Trophoblast cell (in vitro differentiated cells and primary cell): ENCODE measurements at regions not wholly inside any gene's neighbourhood (a gene's known extent, or its start where the extent isn't known, plus 50 kb on each side); places are given as distances from the start of the nearest gene placed in this dataset.

ENCODE experiments used
- DNase-seq, 2 donors: peaks; one replicate each; pipeline ENCODE4 v3.0.0-alpha.2; 2016
- H2AFZ ChIP-seq: 2 replicates; pipeline ENCODE4 v1.6.1; 2013; ENCODE audit warnings: low read length, moderate library complexity, mild to moderate bottlenecking; ENCODE audit not compliant: insufficient read depth, poor library complexity
- H2AK5ac ChIP-seq: 2 replicates; pipeline ENCODE4 v1.6.1; 2013; ENCODE audit warnings: mild to moderate bottlenecking, low read length
- H2BK120ac ChIP-seq: 2 replicates; pipeline ENCODE4 v1.6.1; 2013; ENCODE audit warnings: low read length, mild to moderate bottlenecking, moderate library complexity; ENCODE audit not compliant: insufficient read depth, poor library complexity
- H2BK12ac ChIP-seq: 2 replicates; pipeline ENCODE4 v1.6.1; 2013; ENCODE audit warnings: mild to moderate bottlenecking, low read length, moderate library complexity
- H2BK5ac ChIP-seq: 2 replicates; pipeline ENCODE4 v1.6.1; 2013; ENCODE audit warnings: low read length, low read depth, moderate library complexity, mild to moderate bottlenecking; ENCODE audit not compliant: poor library complexity
- H3K14ac ChIP-seq: 2 replicates; pipeline ENCODE4 v1.6.1; 2013; ENCODE audit warnings: mild to moderate bottlenecking, low read length
- H3K18ac ChIP-seq: 2 replicates; pipeline ENCODE4 v1.6.1; 2013; ENCODE audit warnings: mild to moderate bottlenecking, low read length
- H3K23ac ChIP-seq: 2 replicates; pipeline ENCODE4 v1.6.1; 2013; ENCODE audit warnings: low read length
- H3K27ac ChIP-seq: 2 replicates; pipeline ENCODE4 v1.5.1; 2013; ENCODE audit warnings: low read depth, mild to moderate bottlenecking, inconsistent platforms, low read length, moderate library complexity
- H3K27me3 ChIP-seq: 2 replicates; pipeline ENCODE4 v1.6.1; 2013; ENCODE audit warnings: inconsistent platforms, mild to moderate bottlenecking, low read length, moderate library complexity; ENCODE audit not compliant: insufficient read depth
- H3K36me3 ChIP-seq, 2 experiments: 1 replicate in 1 of 2; 2 replicates in 1 of 2; pipeline ENCODE4 v1.6.1; 2013; ENCODE audit warnings: low read length in 2 of 2, mild to moderate bottlenecking in 2 of 2, moderate library complexity in 1 of 2; ENCODE audit not compliant: insufficient read depth in 2 of 2, control insufficient read depth in 1 of 2
- H3K4ac ChIP-seq: 2 replicates; pipeline ENCODE4 v1.6.1; 2013; ENCODE audit warnings: low read depth, mild to moderate bottlenecking, low read length, moderate library complexity
- H3K4me1 ChIP-seq, 2 experiments: 1 replicate in 1 of 2; 2 replicates in 1 of 2; pipeline ENCODE4 v1.6.1; 2013; ENCODE audit warnings: low read length in 2 of 2, mild to moderate bottlenecking in 2 of 2, moderate library complexity in 1 of 2; ENCODE audit not compliant: insufficient read depth in 2 of 2, control insufficient read depth in 1 of 2
- H3K4me2 ChIP-seq: 2 replicates; pipeline ENCODE4 v1.6.1; 2013; ENCODE audit warnings: inconsistent platforms, mild to moderate bottlenecking, low read length, moderate library complexity
- H3K4me3 ChIP-seq: 2 replicates; pipeline ENCODE4 v1.5.1; 2013; ENCODE audit warnings: mild to moderate bottlenecking, low read depth, low read length, inconsistent platforms
- H3K79me1 ChIP-seq: one replicate; pipeline ENCODE4 v1.6.1; 2013; ENCODE audit warnings: low read length
- H3K79me2 ChIP-seq: 2 replicates; pipeline ENCODE4 v1.6.1; 2013; ENCODE audit warnings: low read length, mild to moderate bottlenecking; ENCODE audit not compliant: control insufficient read depth, insufficient read depth, poor library complexity
- H3K9ac ChIP-seq: 2 replicates; pipeline ENCODE4 v1.6.1; 2013; ENCODE audit warnings: mild to moderate bottlenecking, low read length
- H3K9me3 ChIP-seq: 2 replicates; pipeline ENCODE4 v1.6.1; 2013; ENCODE audit warnings: low read depth, mild to moderate bottlenecking, control low read depth, inconsistent platforms, low read length; ENCODE audit not compliant: insufficient read depth
- H4K12ac ChIP-seq: 2 replicates; pipeline ENCODE4 v1.6.1; 2013; ENCODE audit warnings: low read depth, mild to moderate bottlenecking, low read length, moderate library complexity
- H4K8ac ChIP-seq: 2 replicates; pipeline ENCODE4 v1.6.1; 2013; ENCODE audit warnings: low read depth, mild to moderate bottlenecking, low read length, moderate library complexity
- H4K91ac ChIP-seq: one replicate; pipeline ENCODE4 v1.6.1; 2013; ENCODE audit warnings: low read depth, mild to moderate bottlenecking, low read length, moderate library complexity
- WGBS: extraction: QIAGEN DNeasy Blood & Tissue Kit; methylation state at CpG from one replicate; pipeline ENCODE4 v1.1.7; 2013; ENCODE audit warnings: missing lambda C conversion rate; ENCODE audit not compliant: insufficient read length, insufficient coverage; ENCODE audit errors: extremely low coverage; 5-methylcytosine and 5-hydroxymethylcytosine counted together

DNA sequence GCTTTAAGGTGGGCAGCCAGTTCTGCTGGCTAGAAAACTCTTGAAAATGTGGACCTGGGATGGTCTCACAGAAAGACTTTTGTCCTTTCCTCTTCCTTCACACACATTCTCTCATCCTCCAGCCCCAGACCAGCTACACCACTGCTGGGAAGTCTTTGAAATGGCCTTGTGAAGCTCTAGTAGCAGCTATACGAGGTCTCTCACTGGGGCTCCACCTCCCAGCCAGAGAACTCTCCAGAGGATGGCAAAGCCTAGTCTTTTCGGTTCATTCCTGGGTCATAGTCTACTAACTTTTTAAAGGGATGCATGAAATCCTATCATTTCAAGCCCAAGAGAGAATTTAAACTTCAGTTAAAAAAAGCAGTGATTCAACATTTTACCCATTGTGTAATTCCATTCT, 133.9 kb upstream of the ERCC6L2 start:
- no peak overlapping the region for H4K12ac ChIP-seq
- no peak overlapping the region for H3K23ac ChIP-seq
- H3K4me3 ChIP-seq, result no peak overlapping the region
- no peaks in the 10 kb centered on the region for H3K36me3 ChIP-seq
- peaks cover 1% of the 10 kb centered on the region for H3K79me2 ChIP-seq
- H4K91ac ChIP-seq, result peak overlapping the region; percentile 77
- peaks cover 7 to 11% of the 10 kb centered on the region in 2 experiments for H3K4me1 ChIP-seq
- no peak for DNase-seq
- H2AFZ ChIP-seq, result no peak overlapping the region
- H3K9ac ChIP-seq, result no peak overlapping the region
- H3K27ac ChIP-seq, result no peak overlapping the region
- H2AK5ac ChIP-seq, result peak overlapping the region; percentile 52
- H3K14ac ChIP-seq, result no peak overlapping the region
- peak overlapping the region; percentile 3 for H2BK12ac ChIP-seq
- H3K9me3 ChIP-seq, result no peaks in the 10 kb centered on the region
- H2BK5ac ChIP-seq, result no peak overlapping the region
- H3K4me2 ChIP-seq, result no peak overlapping the region
- peaks cover 10% of the 10 kb centered on the region for H3K79me1 ChIP-seq
- peak overlapping the region; percentile 8 for H3K18ac ChIP-seq
- H3K4ac ChIP-seq, result no peak overlapping the region
- no CpG with 5 or more reads among the region's 2 CpGs for WGBS
- no peaks in the 10 kb centered on the region for H3K27me3 ChIP-seq
- H4K8ac ChIP-seq, result no peak overlapping the region
- H2BK120ac ChIP-seq, result peak overlapping the region; percentile 3

DNA sequence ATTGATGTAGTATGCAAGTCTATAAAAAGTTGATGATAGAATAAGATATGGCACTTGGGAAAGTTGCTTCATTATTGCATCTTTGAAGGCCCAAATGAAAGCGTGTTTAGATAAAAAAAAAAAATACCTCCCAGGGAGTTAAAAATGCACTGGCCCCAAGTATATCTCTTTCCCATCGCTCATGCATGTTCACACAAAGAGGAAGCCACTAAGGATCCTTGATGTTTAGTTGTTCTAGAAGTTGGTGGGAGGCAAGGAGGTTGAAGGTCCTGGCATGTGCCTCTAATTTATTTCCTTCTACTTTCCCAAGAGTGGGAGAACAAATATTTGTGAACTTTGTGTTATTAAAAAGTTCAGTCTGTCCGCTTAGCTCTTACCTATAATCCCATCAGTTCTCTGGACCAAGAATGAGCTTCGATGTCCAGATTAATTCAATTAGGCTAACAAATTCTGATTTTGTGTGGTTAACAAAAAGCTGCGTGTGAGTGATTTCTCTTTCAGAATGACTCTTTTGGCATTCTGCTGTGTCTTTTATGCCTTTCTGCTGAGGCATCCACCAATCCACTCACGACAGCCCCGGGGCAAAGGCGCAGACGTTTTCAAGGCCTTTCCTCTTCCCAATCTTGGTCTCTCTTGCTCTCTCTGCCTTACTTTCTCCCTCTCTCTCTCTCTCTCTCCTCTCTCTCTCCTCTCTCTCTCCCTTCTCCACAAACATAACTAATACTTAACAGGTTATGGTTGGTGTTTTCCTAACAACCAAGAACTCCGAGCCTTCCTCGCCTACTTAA, 135.1 kb upstream of the ERCC6L2 start:
- no peak for DNase-seq
- H3K9me3 ChIP-seq, result no peaks in the 10 kb centered on the region
- no peak overlapping the region for H3K4me2 ChIP-seq
- peaks cover 11 to 19% of the 10 kb centered on the region in 2 experiments for H3K4me1 ChIP-seq
- H3K36me3 ChIP-seq, result no peaks in the 10 kb centered on the region
- H3K4ac ChIP-seq, result no peak overlapping the region
- peaks cover 1% of the 10 kb centered on the region for H3K79me2 ChIP-seq
- H3K4me3 ChIP-seq, result no peak overlapping the region
- no peak overlapping the region for H2BK120ac ChIP-seq
- H3K14ac ChIP-seq, result no peak overlapping the region
- no peak overlapping the region for H3K23ac ChIP-seq
- WGBS, result no CpG with 5 or more reads among the region's 11 CpGs
- no peaks in the 10 kb centered on the region for H3K27me3 ChIP-seq
- H2AK5ac ChIP-seq, result no peak overlapping the region
- H3K27ac ChIP-seq, result no peak overlapping the region
- H2BK12ac ChIP-seq, result peak overlapping the region; percentile 67
- no peak overlapping the region for H3K9ac ChIP-seq
- no peak overlapping the region for H2BK5ac ChIP-seq
- H4K91ac ChIP-seq, result no peak overlapping the region
- H2AFZ ChIP-seq, result no peak overlapping the region
- no peak overlapping the region for H4K12ac ChIP-seq
- peaks cover 14% of the 10 kb centered on the region for H3K79me1 ChIP-seq
- H4K8ac ChIP-seq, result no peak overlapping the region
- no peak overlapping the region for H3K18ac ChIP-seq

DNA sequence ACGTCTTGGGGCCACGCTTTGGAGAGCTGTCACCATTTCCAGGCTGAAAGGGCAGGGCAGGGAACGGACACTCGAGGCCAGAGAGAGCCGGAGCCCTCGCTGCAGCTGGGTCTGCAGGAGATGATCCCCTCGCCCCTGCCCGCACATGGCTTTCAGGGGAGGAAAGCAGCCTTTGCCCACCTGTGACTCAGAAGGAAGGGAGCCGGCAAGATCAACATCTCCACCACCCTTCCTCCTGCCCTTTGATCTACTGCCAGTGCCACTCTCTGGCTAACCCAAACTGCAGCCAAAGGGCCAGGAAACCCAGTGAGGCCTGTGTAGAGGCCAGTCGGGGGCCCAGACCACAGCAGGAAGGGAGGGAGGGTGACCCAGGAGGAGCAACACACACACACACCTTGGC, 137.1 kb upstream of the ERCC6L2 start:
- Histone ChIP-seq H3K27ac (no peak overlapping the region), H4K91ac (peak overlapping the region; percentile 53), H4K12ac (no peak overlapping the region), H3K23ac (no peak overlapping the region), H3K18ac (no peak overlapping the region), H2BK120ac (peak overlapping the region; percentile 8), H3K79me1 (peaks cover 15% of the 10 kb centered on the region), H3K27me3 (no peaks in the 10 kb centered on the region), H3K4ac (no peak overlapping the region), H3K14ac (peak overlapping the region; percentile 1), H3K9ac (no peak overlapping the region), H3K9me3 (no peaks in the 10 kb centered on the region), H2AFZ (no peak overlapping the region), H3K4me1 (peaks cover 22 to 26% of the 10 kb centered on the region in 2 experiments), H2AK5ac (peak overlapping the region; percentile 1), H3K36me3 (no peaks in the 10 kb centered on the region), H3K79me2 (peaks cover 1% of the 10 kb centered on the region), H3K4me2 (no peak overlapping the region), H4K8ac (no peak overlapping the region), H3K4me3 (no peak overlapping the region), H2BK12ac (peak overlapping the region; percentile 95), H2BK5ac (no peak overlapping the region)
- WGBS, result no CpG with 5 or more reads among the region's 10 CpGs
- no peak for DNase-seq

DNA sequence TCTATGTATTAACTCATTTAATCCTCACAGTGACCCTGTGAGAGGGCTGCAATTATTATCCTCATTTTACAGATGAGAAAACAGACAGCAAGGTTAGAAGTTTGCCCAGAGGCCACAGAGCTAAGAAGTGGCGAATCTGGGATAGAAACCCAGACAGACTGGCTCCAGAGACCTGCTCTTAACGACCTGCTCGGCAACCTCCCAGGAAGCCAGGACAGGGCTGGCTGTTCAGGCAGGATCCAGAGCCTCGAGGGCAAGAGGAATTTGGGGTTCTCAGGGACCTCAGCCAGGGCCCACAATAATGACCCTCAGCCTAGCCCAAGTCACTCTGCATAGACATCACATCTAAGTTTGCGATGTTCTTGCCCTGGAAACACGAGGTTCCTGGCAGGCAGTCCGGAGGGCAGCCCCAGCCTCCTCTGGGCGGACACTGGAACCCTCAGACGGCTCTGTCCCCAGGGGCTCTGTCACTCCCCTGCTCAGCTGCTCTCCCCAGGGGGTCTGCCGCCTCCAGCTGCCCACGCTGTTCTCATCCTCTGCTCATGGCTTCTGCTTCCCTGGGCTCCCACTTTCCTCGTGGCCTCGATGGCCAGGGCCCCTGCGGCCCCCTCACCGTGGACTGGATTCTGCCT, 138.5 kb upstream of the ERCC6L2 start:
- Histone ChIP-seq H3K27me3 (no peaks in the 10 kb centered on the region), H3K4ac (peak overlapping the region; percentile 37), H2BK120ac (peak overlapping the region; percentile 97), H2AFZ (peak overlapping the region; percentile 32), H3K27ac (peak overlapping the region; percentile 67), H3K9me3 (no peaks in the 10 kb centered on the region), H3K36me3 (no peaks in the 10 kb centered on the region), H3K23ac (no peak overlapping the region), H2BK5ac (peak overlapping the region; percentile 86), H3K9ac (no peak overlapping the region), H2BK12ac (peak overlapping the region; percentile 71), H4K8ac (peak overlapping the region; percentile 80), H3K4me3 (no peak overlapping the region), H3K18ac (peak overlapping the region; percentile 89), H3K79me2 (peaks cover 1% of the 10 kb centered on the region), H3K14ac (peak overlapping the region; percentile 72), H2AK5ac (peak overlapping the region; percentile 77), H3K4me2 (peak overlapping the region; percentile 25), H3K4me1 (peaks cover 20 to 27% of the 10 kb centered on the region in 2 experiments), H3K79me1 (peaks cover 15% of the 10 kb centered on the region), H4K91ac (peak overlapping the region; percentile 96), H4K12ac (peak overlapping the region; percentile 3)
- WGBS, result no CpG with 5 or more reads among the region's 15 CpGs
- no peak for DNase-seq
